IgD-negative memory B cell (primary cell): ENCODE measurements at regions not wholly inside any gene's neighbourhood (a gene's known extent, or its start where the extent isn't known, plus 50 kb on each side); places are given as distances from the start of the nearest gene placed in this dataset.

ENCODE experiments used
- H3K27ac Mint-ChIP-seq, 3 donors: one replicate each; pipeline ENCODE4 v1.8.0; 2020 to 2022; ENCODE audit warnings: mild to moderate bottlenecking in 3 of 3, mixed read lengths in 3 of 3, moderate library complexity in 1 of 3
- H3K27me3 Mint-ChIP-seq: one replicate; pipeline ENCODE4 v1.8.0; 2021; ENCODE audit warnings: mixed read lengths
- H3K36me3 Mint-ChIP-seq: one replicate; pipeline ENCODE4 v1.8.0; 2020; ENCODE audit warnings: mild to moderate bottlenecking, mixed read lengths
- H3K4me1 Mint-ChIP-seq, 3 donors: one replicate each; pipeline ENCODE4 v1.8.0; 2020 to 2022; ENCODE audit warnings: mixed read lengths in 3 of 3, mild to moderate bottlenecking in 1 of 3
- H3K4me3 Mint-ChIP-seq, 4 donors: one replicate each; pipeline ENCODE4 v1.8.0; 2020 to 2022; ENCODE audit warnings: mild to moderate bottlenecking in 4 of 4, mixed read lengths in 4 of 4, moderate library complexity in 3 of 4
- H3K9me3 Mint-ChIP-seq, 3 donors: one replicate each; pipeline ENCODE4 v1.8.0; 2020 to 2021; ENCODE audit warnings: mixed read lengths in 3 of 3, mild to moderate bottlenecking in 1 of 3

GRCh38 chr2:8195784-8196183 lies 486.1 kb upstream of the ID2 start:
- Mint-ChIP-seq H3K9me3 (peaks cover 1 to 5% (median 4%) of the 10 kb centered on the region in 3 donors), H3K4me3 (no peak overlapping the region)

GRCh38 chr2:8196316-8196715 lies 485.5 kb upstream of the ID2 start:
- Mint-ChIP-seq H3K27ac (no peak overlapping the region), H3K9me3 (peaks cover 1 to 5% (median 4%) of the 10 kb centered on the region in 3 donors), H3K36me3 (no peaks in the 10 kb centered on the region), H3K4me1 (no peaks in the 10 kb centered on the region), H3K27me3 (peaks cover 15% of the 10 kb centered on the region), H3K4me3 (no peak overlapping the region)

More at GRCh38 chr2:8195784-8196183, 486.1 kb upstream of the ID2 start:
- H3K27me3 Mint-ChIP-seq = peaks cover 9% of the 10 kb centered on the region
- no peaks in the 10 kb centered on the region for H3K4me1 Mint-ChIP-seq
- H3K36me3 Mint-ChIP-seq = no peaks in the 10 kb centered on the region
- no peak overlapping the region for H3K27ac Mint-ChIP-seq

DNA sequence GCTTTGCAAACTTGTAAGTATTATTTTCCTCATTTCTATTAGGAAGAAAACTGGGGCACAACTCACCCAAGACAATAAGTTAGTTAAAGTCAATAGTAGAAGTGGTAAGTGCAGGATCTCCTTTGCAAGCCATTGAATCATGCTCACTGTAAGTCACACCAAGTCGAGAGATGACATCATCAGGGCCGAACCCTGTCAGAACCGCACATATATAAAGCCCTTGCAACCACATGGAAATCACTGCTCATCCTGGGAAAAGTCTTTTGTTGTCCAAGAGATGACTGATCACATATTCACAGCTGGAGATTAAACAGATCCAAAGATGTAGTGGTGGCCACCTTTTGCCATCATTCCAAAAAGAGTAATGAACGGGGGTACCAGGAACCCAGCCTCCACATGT lies 484.8 kb upstream of the ID2 start:
- Mint-ChIP-seq H3K9me3 (peaks cover 1 to 5% (median 4%) of the 10 kb centered on the region in 3 donors), H3K27me3 (peaks cover 21% of the 10 kb centered on the region), H3K4me1 (no peaks in the 10 kb centered on the region), H3K36me3 (no peaks in the 10 kb centered on the region), H3K27ac (no peak overlapping the region), H3K4me3 (no peak overlapping the region)

- no peaks in the 10 kb centered on the region for H3K36me3 Mint-ChIP-seq
- H3K27ac Mint-ChIP-seq = no peak overlapping the region
- no peaks in the 10 kb centered on the region for H3K4me1 Mint-ChIP-seq
- peaks cover 1 to 5% (median 4%) of the 10 kb centered on the region in 3 donors for H3K9me3 Mint-ChIP-seq
- H3K4me3 Mint-ChIP-seq = no peak overlapping the region
- peaks cover 26% of the 10 kb centered on the region for H3K27me3 Mint-ChIP-seq
These were observed 484.0 kb upstream of the ID2 start for GRCh38 chr2:8197825-8198224.

- Mint-ChIP-seq H3K36me3 (no peaks in the 10 kb centered on the region), H3K9me3 (peaks cover 1 to 5% (median 1%) of the 10 kb centered on the region in 3 donors), H3K4me1 (no peaks in the 10 kb centered on the region), H3K27me3 (peaks cover 27% of the 10 kb centered on the region), H3K4me3 (no peak overlapping the region), H3K27ac (no peak overlapping the region)
These were observed 483.0 kb upstream of the ID2 start for GRCh38 chr2:8198766-8199382.

DNA sequence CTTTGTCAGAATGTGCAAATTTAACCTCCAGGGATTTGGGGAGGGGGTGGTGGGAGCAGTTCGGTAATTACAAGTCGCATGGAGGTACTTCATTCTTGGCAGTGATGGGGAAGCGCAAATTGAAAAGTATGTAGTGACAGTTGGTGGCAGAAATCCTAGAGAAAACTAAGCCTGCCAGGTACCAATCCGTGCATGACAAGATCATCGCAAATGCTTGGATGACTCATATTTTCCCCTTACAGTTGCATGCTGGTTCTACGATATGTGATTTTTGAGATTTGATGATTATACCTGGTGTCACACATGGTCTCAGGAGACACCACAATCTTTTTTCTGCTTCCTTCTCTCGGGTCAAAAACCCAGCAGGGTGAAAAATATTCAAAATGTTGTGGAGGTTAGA lies 479.7 kb upstream of the ID2 start:
- Mint-ChIP-seq H3K4me1 (no peaks in the 10 kb centered on the region), H3K4me3 (no peak overlapping the region), H3K36me3 (no peaks in the 10 kb centered on the region), H3K9me3 (peaks cover 1 to 5% (median 3%) of the 10 kb centered on the region in 3 donors), H3K27ac (no peak overlapping the region), H3K27me3 (peaks cover 28% of the 10 kb centered on the region)

DNA sequence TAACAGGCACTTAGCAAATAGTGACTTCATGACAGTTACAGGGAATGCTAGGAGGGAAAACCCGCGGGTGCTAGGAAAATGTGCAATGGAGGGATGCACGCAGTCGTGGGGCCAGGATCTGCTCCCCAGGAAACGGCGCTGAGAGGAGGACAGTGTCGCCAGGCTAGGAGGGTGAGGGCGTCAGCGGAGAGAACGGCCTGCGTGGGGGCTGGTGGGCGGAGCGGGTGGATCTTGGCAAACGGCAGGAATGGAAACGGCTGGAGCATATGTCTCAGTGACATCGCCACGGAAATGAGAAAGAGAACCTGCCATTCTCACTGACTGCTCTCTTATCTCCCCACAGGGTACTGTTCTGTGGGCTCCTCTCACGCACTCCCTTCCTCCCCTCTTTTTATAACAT lies 478.5 kb upstream of the ID2 start:
- Mint-ChIP-seq H3K36me3 (no peaks in the 10 kb centered on the region), H3K9me3 (peaks cover 3 to 9% (median 7%) of the 10 kb centered on the region in 3 donors), H3K27me3 (peaks cover 28% of the 10 kb centered on the region), H3K4me3 (no peak overlapping the region), H3K27ac (no peak overlapping the region), H3K4me1 (no peaks in the 10 kb centered on the region)

GRCh38 chr2:8204711-8205110 lies 477.1 kb upstream of the ID2 start:
- peaks cover 3 to 9% (median 9%) of the 10 kb centered on the region in 3 donors for H3K9me3 Mint-ChIP-seq
- no peak overlapping the region for H3K4me3 Mint-ChIP-seq
- peaks cover 28% of the 10 kb centered on the region for H3K27me3 Mint-ChIP-seq
- no peak overlapping the region for H3K27ac Mint-ChIP-seq
- H3K36me3 Mint-ChIP-seq = peaks cover 4% of the 10 kb centered on the region
- H3K4me1 Mint-ChIP-seq = no peaks in the 10 kb centered on the region

DNA sequence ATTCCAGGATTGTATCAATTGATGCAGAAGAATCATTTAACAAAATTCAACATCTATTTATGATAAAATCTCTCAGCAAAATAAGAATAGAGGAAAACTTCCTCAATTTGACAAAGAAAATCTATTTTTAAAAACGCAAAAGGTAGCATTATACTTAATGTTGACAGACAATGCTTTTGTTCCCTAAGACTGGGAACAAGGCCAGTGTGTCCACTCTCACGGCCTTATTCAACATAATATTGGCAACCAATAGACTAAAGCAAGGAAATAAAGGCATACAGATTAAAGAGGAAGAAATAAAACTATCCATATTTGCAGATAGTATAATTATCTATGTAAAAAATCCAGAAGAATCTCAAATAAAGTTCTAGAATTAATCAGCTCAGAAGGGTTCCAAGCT lies 472.4 kb upstream of the ID2 start:
- Mint-ChIP-seq H3K9me3 (peaks cover 1 to 8% (median 8%) of the 10 kb centered on the region in 3 donors), H3K36me3 (peaks cover 4% of the 10 kb centered on the region), H3K4me1 (no peaks in the 10 kb centered on the region), H3K4me3 (no peak overlapping the region), H3K27ac (no peak overlapping the region), H3K27me3 (peaks cover 6% of the 10 kb centered on the region)

DNA sequence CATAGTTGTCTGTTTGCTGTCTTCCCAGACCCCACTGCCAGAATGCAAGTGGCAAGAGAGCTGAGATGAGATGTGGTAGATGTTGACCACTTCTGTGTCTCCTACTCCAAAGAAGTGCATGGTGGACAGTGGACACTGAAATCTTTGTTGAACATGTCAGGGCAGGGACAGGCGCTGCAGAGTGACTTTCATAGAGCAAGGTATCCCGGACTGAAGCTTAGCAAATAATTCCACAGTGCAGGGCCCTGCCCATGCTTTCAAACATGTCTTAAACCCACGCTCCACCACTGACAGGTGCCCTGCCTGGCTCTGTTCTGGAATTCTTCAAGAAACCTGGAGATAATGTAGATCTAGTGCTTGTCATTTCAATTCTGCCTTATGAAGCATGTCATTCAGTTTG lies 470.5 kb upstream of the ID2 start:
- Mint-ChIP-seq H3K4me1 (peaks cover 0 to 1% (median 0%) of the 10 kb centered on the region in 3 donors), H3K27me3 (peaks cover 9% of the 10 kb centered on the region), H3K4me3 (no peak overlapping the region), H3K9me3 (peaks cover 1 to 8% (median 8%) of the 10 kb centered on the region in 3 donors), H3K27ac (no peak overlapping the region), H3K36me3 (peaks cover 4% of the 10 kb centered on the region)

GRCh38 chr2:8212239-8212638 lies 469.6 kb upstream of the ID2 start:
- H3K4me3 Mint-ChIP-seq = no peak overlapping the region
- H3K9me3 Mint-ChIP-seq = peaks cover 1 to 8% (median 6%) of the 10 kb centered on the region in 3 donors
- no peak overlapping the region for H3K27ac Mint-ChIP-seq

GRCh38 chr2:8214036-8214615 lies 467.7 kb upstream of the ID2 start:
- peaks cover 0 to 4% (median 0%) of the 10 kb centered on the region in 3 donors for H3K9me3 Mint-ChIP-seq

More at GRCh38 chr2:8212239-8212638, 469.6 kb upstream of the ID2 start:
- peaks cover 9% of the 10 kb centered on the region for H3K27me3 Mint-ChIP-seq
- H3K4me1 Mint-ChIP-seq = peaks cover 0 to 1% (median 0%) of the 10 kb centered on the region in 3 donors
- H3K36me3 Mint-ChIP-seq = peaks cover 4% of the 10 kb centered on the region

DNA sequence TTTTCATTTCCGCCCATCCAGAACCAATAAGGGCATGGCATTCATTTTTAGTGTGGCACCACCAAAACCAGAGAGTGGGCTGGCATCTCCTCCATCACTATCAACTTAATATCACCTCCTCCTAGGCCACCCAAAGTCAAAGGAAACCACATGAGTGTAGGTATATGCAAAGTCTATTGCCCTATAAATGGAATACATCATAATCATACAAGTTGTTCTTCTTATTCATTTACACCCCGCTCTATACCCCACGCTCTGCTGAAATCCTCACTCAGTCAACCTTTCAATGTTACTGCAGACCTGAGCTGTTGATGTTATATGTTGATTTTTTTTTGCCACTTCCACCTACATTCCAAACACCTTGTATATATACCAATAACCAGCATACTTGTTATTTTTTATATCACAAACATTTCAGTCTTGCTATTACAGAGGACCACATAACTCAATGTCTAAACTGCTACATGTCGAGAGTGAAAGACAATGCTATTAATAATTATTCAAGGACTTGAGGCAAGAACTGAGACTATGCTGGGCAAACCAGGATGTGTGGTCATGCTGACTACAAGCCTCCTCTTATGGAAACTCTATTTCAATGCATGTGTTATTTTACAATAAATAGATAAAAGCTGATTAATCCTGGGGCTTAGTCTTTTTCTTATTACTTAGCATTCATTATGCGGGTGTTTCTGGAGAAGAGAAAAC lies 466.5 kb upstream of the ID2 start:
- H3K27ac Mint-ChIP-seq = no peak overlapping the region
- H3K27me3 Mint-ChIP-seq = peaks cover 9% of the 10 kb centered on the region
- H3K36me3 Mint-ChIP-seq = no peaks in the 10 kb centered on the region
- H3K4me1 Mint-ChIP-seq = peaks cover 0 to 1% (median 0%) of the 10 kb centered on the region in 3 donors
- no peaks in the 10 kb centered on the region for H3K9me3 Mint-ChIP-seq
- H3K4me3 Mint-ChIP-seq = no peak overlapping the region

More at GRCh38 chr2:8214036-8214615, 467.7 kb upstream of the ID2 start:
- Mint-ChIP-seq H3K27ac (no peak overlapping the region), H3K27me3 (peaks cover 9% of the 10 kb centered on the region), H3K4me3 (no peak overlapping the region), H3K4me1 (peaks cover 0 to 1% (median 0%) of the 10 kb centered on the region in 3 donors), H3K36me3 (no peaks in the 10 kb centered on the region)

DNA sequence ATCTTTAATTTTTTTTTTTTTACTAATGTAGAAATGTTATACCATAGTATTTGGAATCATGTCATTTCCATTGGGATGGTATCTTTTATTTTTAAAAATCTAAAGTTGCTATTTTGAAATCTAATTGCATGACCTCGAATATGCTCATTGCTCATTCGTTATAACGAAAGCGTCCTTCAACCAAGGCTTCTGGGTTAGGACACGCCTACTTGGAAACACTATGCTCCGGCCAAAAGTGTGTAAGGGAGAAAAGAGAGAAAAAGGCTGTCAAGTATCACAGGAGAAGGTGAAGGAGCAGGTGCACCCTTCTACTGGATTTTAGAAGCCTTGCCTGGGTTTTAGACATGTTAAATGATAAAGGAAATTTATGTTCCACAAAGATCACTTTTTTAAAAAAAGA lies 465.9 kb upstream of the ID2 start:
- Mint-ChIP-seq H3K36me3 (no peaks in the 10 kb centered on the region), H3K4me3 (no peak overlapping the region), H3K27ac (no peak overlapping the region), H3K27me3 (peaks cover 9% of the 10 kb centered on the region), H3K9me3 (no peaks in the 10 kb centered on the region), H3K4me1 (peaks cover 0 to 1% (median 0%) of the 10 kb centered on the region in 3 donors)

DNA sequence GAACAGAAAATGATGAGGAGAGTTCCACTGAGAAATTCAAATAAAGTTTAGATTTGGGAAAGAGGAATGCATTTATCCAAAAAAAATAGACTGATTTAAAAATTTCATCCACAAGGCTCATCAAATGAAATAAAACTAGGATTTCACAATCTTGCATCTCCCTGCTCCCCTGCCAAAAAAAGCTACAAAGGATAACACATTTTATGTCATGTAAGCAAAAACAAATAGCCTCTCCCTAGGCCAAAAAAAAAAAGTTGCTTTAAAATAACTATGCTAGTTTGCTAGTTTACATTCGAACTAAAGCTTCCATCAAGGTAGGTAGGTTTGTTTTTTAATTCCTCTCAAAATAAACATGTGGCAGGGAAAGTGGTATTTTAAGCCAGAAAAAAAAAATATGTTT lies 465.5 kb upstream of the ID2 start:
- Mint-ChIP-seq H3K27ac (no peak overlapping the region), H3K27me3 (peaks cover 9% of the 10 kb centered on the region), H3K4me1 (peaks cover 0 to 1% (median 0%) of the 10 kb centered on the region in 3 donors), H3K36me3 (no peaks in the 10 kb centered on the region), H3K4me3 (no peak overlapping the region), H3K9me3 (no peaks in the 10 kb centered on the region)
